Spleen (tissue), 7 donors: ENCODE measurements at regions not wholly inside any gene's neighbourhood (a gene's known extent, or its start where the extent isn't known, plus 50 kb on each side); places are given as distances from the start of the nearest gene placed in this dataset.

Source experiments
- POLR2A ChIP-seq, 3 donors: fragments of 450-650 bp; IDR thresholded peaks; one replicate each; pipeline ENCODE4 v1.5.1; 2017; ENCODE audit warnings: antibody characterized with exemption in 3 of 3, mild to moderate bottlenecking in 1 of 3
- TF ChIP-seq, protein P1 (sequence below), 11 experiments: fragments of 200-600 bp in 7 of 11; fragments of 450-650 bp in 4 of 11; sonication (generic) in 4 of 11; IDR thresholded peaks in 8 of 11; conservative IDR thresholded peaks in 3 of 11; 1 replicate in 7 of 11; 2 replicates in 4 of 11; pipeline versions ENCODE4 v1.4.0 to v1.8.0; 2016 to 2021; ENCODE audit warnings: antibody characterized with exemption in 11 of 11, inconsistent platforms in 4 of 11, mild to moderate bottlenecking in 1 of 11
- donor health status: DM: no; HTN: no; CAD: no; lungs with moderate emphysema.
- donor health status: DM: no; HTN: no; CAD: no.
- donor health status: DM: no; HTN: no; CAD: no.

DNA sequence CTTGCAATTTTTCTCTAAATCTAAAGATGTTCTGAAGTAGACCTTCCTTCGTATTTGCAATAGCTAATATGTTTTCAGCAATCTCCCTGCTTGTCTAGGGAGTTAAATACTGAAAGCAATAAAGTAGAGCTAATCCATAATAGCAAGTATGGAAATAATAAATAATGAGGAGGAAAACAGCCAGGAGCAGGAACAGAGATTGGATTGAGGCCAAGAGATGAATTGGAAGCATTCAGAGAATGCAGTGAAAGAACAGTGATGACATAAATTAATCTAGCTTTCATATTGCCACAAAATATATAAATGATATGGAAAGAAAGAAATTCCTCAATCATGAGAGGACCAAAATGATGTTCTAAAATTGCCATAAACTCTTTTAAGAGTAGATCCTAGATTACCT lies 679.7 kb downstream of the METTL4 start:
- TF ChIP-seq, protein P1, sequence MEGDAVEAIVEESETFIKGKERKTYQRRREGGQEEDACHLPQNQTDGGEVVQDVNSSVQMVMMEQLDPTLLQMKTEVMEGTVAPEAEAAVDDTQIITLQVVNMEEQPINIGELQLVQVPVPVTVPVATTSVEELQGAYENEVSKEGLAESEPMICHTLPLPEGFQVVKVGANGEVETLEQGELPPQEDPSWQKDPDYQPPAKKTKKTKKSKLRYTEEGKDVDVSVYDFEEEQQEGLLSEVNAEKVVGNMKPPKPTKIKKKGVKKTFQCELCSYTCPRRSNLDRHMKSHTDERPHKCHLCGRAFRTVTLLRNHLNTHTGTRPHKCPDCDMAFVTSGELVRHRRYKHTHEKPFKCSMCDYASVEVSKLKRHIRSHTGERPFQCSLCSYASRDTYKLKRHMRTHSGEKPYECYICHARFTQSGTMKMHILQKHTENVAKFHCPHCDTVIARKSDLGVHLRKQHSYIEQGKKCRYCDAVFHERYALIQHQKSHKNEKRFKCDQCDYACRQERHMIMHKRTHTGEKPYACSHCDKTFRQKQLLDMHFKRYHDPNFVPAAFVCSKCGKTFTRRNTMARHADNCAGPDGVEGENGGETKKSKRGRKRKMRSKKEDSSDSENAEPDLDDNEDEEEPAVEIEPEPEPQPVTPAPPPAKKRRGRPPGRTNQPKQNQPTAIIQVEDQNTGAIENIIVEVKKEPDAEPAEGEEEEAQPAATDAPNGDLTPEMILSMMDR (IDR thresholded peaks at IDR 0.05 in 8 of 11, conservative IDR thresholded peaks at IDR 0.05 in 3 of 11): no peak
- TF ChIP-seq POLR2A (IDR thresholded peaks at IDR 0.05): no peak
